ENCODE measurements at regions not wholly inside any gene's neighbourhood (a gene's known extent, or its start where the extent isn't known, plus 50 kb on each side); places are given as distances from the start of the nearest gene placed in this dataset.

DNA sequence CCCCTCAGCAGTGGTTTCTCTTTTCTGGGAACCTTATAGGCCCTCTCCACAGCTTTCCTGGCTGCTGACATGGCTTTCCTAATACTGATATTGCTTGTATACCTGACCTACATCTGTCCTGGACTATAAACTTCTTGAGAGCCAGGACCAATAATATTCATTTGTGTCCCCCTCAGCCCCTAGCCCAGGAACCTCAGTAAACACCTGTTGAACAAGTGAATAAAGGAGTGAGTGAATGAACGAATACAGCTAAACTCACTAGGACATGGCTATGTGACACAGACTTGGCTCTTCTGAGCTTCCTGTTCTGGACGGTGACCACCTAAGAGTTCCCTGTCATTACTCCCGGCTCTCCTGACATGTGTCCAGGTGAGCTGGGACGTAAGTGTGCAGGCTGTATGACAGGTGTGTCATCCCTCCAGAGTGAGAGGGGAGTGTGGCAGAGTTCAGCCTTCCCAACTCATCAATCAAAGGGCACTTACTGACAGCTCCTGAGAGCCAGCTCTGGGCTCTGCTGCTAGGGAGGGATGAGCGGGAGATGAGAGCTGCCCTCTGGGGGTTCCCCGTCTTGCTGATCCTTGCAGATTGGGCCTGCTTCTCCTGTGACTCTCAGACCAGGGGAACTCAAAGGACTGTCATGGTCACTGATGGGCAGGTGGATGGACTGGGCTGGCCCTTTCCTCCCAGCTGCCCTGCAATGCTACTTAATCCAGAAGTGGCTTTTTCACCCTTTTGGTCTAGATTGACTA lies 84.5 kb downstream of the HIF1AN start:
- TF ChIP-seq, protein P1, sequence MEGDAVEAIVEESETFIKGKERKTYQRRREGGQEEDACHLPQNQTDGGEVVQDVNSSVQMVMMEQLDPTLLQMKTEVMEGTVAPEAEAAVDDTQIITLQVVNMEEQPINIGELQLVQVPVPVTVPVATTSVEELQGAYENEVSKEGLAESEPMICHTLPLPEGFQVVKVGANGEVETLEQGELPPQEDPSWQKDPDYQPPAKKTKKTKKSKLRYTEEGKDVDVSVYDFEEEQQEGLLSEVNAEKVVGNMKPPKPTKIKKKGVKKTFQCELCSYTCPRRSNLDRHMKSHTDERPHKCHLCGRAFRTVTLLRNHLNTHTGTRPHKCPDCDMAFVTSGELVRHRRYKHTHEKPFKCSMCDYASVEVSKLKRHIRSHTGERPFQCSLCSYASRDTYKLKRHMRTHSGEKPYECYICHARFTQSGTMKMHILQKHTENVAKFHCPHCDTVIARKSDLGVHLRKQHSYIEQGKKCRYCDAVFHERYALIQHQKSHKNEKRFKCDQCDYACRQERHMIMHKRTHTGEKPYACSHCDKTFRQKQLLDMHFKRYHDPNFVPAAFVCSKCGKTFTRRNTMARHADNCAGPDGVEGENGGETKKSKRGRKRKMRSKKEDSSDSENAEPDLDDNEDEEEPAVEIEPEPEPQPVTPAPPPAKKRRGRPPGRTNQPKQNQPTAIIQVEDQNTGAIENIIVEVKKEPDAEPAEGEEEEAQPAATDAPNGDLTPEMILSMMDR (IDR thresholded peaks at IDR 0.05): no peak
- TF ChIP-seq POLR2A (IDR thresholded peaks at IDR 0.05): no peak
